ENCODE measurements at regions not wholly inside any gene's neighbourhood (a gene's known extent, or its start where the extent isn't known, plus 50 kb on each side); places are given as distances from the start of the nearest gene placed in this dataset.

DNA sequence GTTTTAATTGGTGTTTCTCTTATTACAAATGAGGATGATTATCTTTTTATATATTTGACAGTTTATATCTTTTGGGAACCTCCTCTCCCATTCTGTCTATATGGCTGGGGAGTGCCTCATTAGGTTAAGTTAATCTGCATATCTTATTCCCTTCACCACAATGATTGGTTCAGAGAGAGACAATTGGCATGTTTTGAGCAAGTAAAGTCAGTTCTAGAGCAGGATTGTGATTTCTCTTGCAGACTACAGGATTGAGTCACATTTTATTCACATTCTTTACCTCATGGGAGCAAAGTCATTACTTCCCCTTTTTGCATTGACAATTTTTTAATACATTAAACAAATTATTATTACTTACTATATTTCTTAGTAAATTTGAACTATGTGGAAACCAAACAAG is 345.6 kb downstream of the MDFIC start:
- Histone ChIP-seq H3K27ac (ENCODE audit: low read depth, low read length, poor library complexity, severe bottlenecking) (no peak overlapping the region), H3K79me2 (ENCODE audit: insufficient read depth, low read depth, low read length) (no peaks in the 10 kb centered on the region), H4K20me1 (ENCODE audit: insufficient read depth, low read length) (no peaks in the 10 kb centered on the region), H3K9me2 (ENCODE audit: insufficient read depth, low read length) (no peaks in the 10 kb centered on the region), H3K36me3 (ENCODE audit: insufficient read depth, low read length) (no peaks in the 10 kb centered on the region), H2AFZ (ENCODE audit: low read length) (no peak overlapping the region), H3K4me1 (ENCODE audit: insufficient read depth, low read length, poor library complexity, severe bottlenecking) (no peaks in the 10 kb centered on the region), H3K9me3 (ENCODE audit: low read length) (no peaks in the 10 kb centered on the region), H3K4me2 (ENCODE audit: low read length) (no peak overlapping the region), H3K4me3 (ENCODE audit: low read depth, low read length, poor library complexity, severe bottlenecking) (no peak overlapping the region)
- ChIA-PET CTCF (ENCODE audit: unreplicated experiment) (no interaction called here), POLR2A (no interaction called here)
- no peak for DNase-seq (ENCODE audit: low spot score)
- BruUV-seq (replicated peaks): no TSS peak
- no peak for TF ChIP-seq EZH2phosphoT487 (IDR thresholded peaks at IDR 0.05; ENCODE audit: borderline replicate concordance, low read depth, low read length)
- TF ChIP-seq, protein P1, sequence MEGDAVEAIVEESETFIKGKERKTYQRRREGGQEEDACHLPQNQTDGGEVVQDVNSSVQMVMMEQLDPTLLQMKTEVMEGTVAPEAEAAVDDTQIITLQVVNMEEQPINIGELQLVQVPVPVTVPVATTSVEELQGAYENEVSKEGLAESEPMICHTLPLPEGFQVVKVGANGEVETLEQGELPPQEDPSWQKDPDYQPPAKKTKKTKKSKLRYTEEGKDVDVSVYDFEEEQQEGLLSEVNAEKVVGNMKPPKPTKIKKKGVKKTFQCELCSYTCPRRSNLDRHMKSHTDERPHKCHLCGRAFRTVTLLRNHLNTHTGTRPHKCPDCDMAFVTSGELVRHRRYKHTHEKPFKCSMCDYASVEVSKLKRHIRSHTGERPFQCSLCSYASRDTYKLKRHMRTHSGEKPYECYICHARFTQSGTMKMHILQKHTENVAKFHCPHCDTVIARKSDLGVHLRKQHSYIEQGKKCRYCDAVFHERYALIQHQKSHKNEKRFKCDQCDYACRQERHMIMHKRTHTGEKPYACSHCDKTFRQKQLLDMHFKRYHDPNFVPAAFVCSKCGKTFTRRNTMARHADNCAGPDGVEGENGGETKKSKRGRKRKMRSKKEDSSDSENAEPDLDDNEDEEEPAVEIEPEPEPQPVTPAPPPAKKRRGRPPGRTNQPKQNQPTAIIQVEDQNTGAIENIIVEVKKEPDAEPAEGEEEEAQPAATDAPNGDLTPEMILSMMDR (conservative IDR thresholded peaks at IDR 0.05; ENCODE audit: low read length): no peak
- intact Hi-C loops (cut with micrococcal nuclease; ENCODE audit: unreplicated experiment): no loop called here

DNA sequence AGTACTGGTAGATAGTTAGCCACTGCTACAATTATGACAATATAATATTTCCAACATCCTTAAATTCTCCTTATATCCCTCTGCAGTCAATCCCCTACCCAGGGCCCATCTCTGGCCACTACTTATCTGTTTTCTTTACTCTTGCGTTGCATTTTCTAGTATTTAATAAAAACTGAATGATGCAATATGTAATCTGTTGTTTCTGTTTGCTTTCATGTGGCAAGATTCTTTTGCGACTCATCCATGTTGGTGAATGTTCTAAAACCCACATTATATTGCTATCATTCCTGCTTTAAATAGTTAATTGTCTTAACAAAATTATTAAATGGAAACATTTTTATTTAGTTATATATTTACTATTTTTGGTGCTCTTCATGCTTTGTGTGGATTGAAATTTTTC is 338.5 kb downstream of the MDFIC start:
- H3K79me2 ChIP-seq (ENCODE audit: insufficient read depth, low read depth, low read length): no peaks in the 10 kb centered on the region
- no peaks in the 10 kb centered on the region for H3K4me1 ChIP-seq (ENCODE audit: insufficient read depth, low read length, poor library complexity, severe bottlenecking)
- no peaks in the 10 kb centered on the region for H3K9me3 ChIP-seq (ENCODE audit: low read length)
- TF ChIP-seq, protein P1 (conservative IDR thresholded peaks at IDR 0.05; ENCODE audit: low read length): no peak
- no peak for TF ChIP-seq EZH2phosphoT487 (IDR thresholded peaks at IDR 0.05; ENCODE audit: borderline replicate concordance, low read depth, low read length)
- H3K36me3 ChIP-seq (ENCODE audit: insufficient read depth, low read length): no peaks in the 10 kb centered on the region
- H3K9me2 ChIP-seq (ENCODE audit: insufficient read depth, low read length): no peaks in the 10 kb centered on the region
- H3K4me3 ChIP-seq (ENCODE audit: low read depth, low read length, poor library complexity, severe bottlenecking): no peak overlapping the region
- ChIA-PET CTCF (ENCODE audit: unreplicated experiment) (no interaction called here), POLR2A (no interaction called here)
- intact Hi-C loops (cut with micrococcal nuclease; ENCODE audit: unreplicated experiment): no loop called here
- no peak overlapping the region for H3K4me2 ChIP-seq (ENCODE audit: low read length)
- no peak overlapping the region for H3K27ac ChIP-seq (ENCODE audit: low read depth, low read length, poor library complexity, severe bottlenecking)
- H4K20me1 ChIP-seq (ENCODE audit: insufficient read depth, low read length): no peaks in the 10 kb centered on the region
- DNase-seq (ENCODE audit: low spot score): no peak
- no TSS peak for BruUV-seq (replicated peaks)
- no peak overlapping the region for H2AFZ ChIP-seq (ENCODE audit: low read length)

DNA sequence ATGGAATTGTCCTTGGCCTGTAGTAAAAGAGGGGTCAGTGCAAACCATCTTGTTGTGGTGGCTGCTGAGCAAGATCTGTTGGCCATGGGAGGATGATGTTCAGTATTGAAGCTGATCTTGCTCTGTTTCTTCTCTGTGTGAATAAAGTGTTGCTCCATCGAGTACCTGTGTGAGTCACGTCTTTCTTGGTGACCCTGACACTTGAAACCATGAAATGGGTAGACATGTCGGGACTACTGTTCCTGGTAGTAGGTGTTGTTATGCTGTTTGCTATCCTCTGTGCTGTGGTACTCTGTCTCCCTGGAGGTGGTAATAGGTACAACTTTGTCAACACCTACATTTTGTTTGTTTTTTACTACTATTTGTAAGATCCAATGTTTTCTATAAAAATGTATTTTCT is 330.6 kb downstream of the MDFIC start:
- H3K9me2 ChIP-seq (ENCODE audit: insufficient read depth, low read length): no peaks in the 10 kb centered on the region
- H3K79me2 ChIP-seq (ENCODE audit: insufficient read depth, low read depth, low read length): no peaks in the 10 kb centered on the region
- no peaks in the 10 kb centered on the region for H3K36me3 ChIP-seq (ENCODE audit: insufficient read depth, low read length)
- no peak overlapping the region for H3K27ac ChIP-seq (ENCODE audit: low read depth, low read length, poor library complexity, severe bottlenecking)
- intact Hi-C loops (cut with micrococcal nuclease; ENCODE audit: unreplicated experiment): no loop called here
- H3K4me2 ChIP-seq (ENCODE audit: low read length): no peak overlapping the region
- no peaks in the 10 kb centered on the region for H3K9me3 ChIP-seq (ENCODE audit: low read length)
- H3K4me3 ChIP-seq (ENCODE audit: low read depth, low read length, poor library complexity, severe bottlenecking): no peak overlapping the region
- ChIA-PET CTCF (ENCODE audit: unreplicated experiment) (no interaction called here), POLR2A (no interaction called here)
- DNase-seq (ENCODE audit: low spot score): no peak
- no peaks in the 10 kb centered on the region for H3K4me1 ChIP-seq (ENCODE audit: insufficient read depth, low read length, poor library complexity, severe bottlenecking)
- TF ChIP-seq, protein P1 (conservative IDR thresholded peaks at IDR 0.05; ENCODE audit: low read length): no peak
- TF ChIP-seq EZH2phosphoT487 (IDR thresholded peaks at IDR 0.05; ENCODE audit: borderline replicate concordance, low read depth, low read length): no peak
- H4K20me1 ChIP-seq (ENCODE audit: insufficient read depth, low read length): no peaks in the 10 kb centered on the region
- H2AFZ ChIP-seq (ENCODE audit: low read length): no peak overlapping the region
- BruUV-seq (replicated peaks): no TSS peak
